B cell (primary cell): ENCODE measurements at regions not wholly inside any gene's neighbourhood (a gene's known extent, or its start where the extent isn't known, plus 50 kb on each side); places are given as distances from the start of the nearest gene placed in this dataset.

Experiments
- CTCF ChIP-seq: fragments of 200-600 bp; IDR thresholded peaks from one replicate; pipeline ENCODE4 v1.8.0; 2022; ENCODE audit warnings: antibody characterized with exemption, mild to moderate bottlenecking
- EZH2 ChIP-seq: IDR thresholded peaks from 2 replicates; pipeline ENCODE4 v1.6.1; 2012; ENCODE audit warnings: borderline replicate concordance, low read depth, mild to moderate bottlenecking, moderate library complexity, low read length; ENCODE audit not compliant: insufficient read depth, poor library complexity, severe bottlenecking

GRCh38 chr6:16048221-16048620 is 80.7 kb upstream of the MYLIP start:
- TF ChIP-seq CTCF (no peak), EZH2 (no peak)
